Testis (tissue), 2 donors: ENCODE measurements at regions not wholly inside any gene's neighbourhood (a gene's known extent, or its start where the extent isn't known, plus 50 kb on each side); places are given as distances from the start of the nearest gene placed in this dataset.

Experiments used
- DNase-seq: peaks from one replicate; pipeline ENCODE4 v3.0.0-alpha.2; 2019
- H3K27ac ChIP-seq, 2 donors: fragments of 200-600 bp; sonication (generic); one replicate each; pipeline ENCODE4 v1.5.1; 2019
- H3K27me3 ChIP-seq: fragments of 200-600 bp; sonication (generic); one replicate; pipeline ENCODE4 v1.5.1; 2019
- H3K36me3 ChIP-seq: fragments of 200-600 bp; sonication (generic); one replicate; pipeline ENCODE4 v1.5.1; 2017; ENCODE audit warnings: low read depth; ENCODE audit errors: missing control alignments
- H3K4me1 ChIP-seq: fragments of 200-600 bp; sonication (generic); one replicate; pipeline ENCODE4 v1.5.1; 2019
- H3K4me3 ChIP-seq, 2 donors: fragments of 200-600 bp; sonication (generic); one replicate each; pipeline ENCODE4 v1.5.1; 2017 to 2019
- H3K9me3 ChIP-seq: fragments of 200-600 bp; sonication (generic); one replicate; pipeline ENCODE4 v1.5.1; 2017
- CTCF ChIP-seq, 3 experiments: fragments of 450-650 bp in 2 of 3; fragments of 200-600 bp in 1 of 3; sonication (generic) in 1 of 3; IDR thresholded peaks; one replicate each; pipeline ENCODE4 v1.5.1; 2016 to 2019; ENCODE audit warnings: antibody characterized with exemption in 3 of 3, mild to moderate bottlenecking in 2 of 3, moderate library complexity in 1 of 3
- POLR2A ChIP-seq: fragments of 450-650 bp; IDR thresholded peaks from one replicate; pipeline ENCODE4 v1.6.1; 2017; ENCODE audit warnings: antibody characterized with exemption, mild to moderate bottlenecking, moderate library complexity
- WGBS, 2 donors: methylation state at CpG; one replicate each; pipeline ENCODE4 v1.1.5; 2018; 5-methylcytosine and 5-hydroxymethylcytosine counted together
- intact Hi-C: fragments of 100-400 bp; cut with DNase I; formaldehyde crosslinking; loops from one replicate; pipeline ENCODE4 v1.15.1; 2023; ENCODE audit warnings: low total_unique reads

GRCh38 chr9:13513286-13513685 lies 233.8 kb upstream of the MPDZ start:
- no peaks in the 10 kb centered on the region for H3K4me1 ChIP-seq
- no peaks in the 10 kb centered on the region for H3K36me3 ChIP-seq
- intact Hi-C loops, result no loop called here
- no peak overlapping the region for H3K4me3 ChIP-seq
- H3K27ac ChIP-seq, result peak overlapping the region in 1 of 2 donors; percentile 38
- H3K9me3 ChIP-seq, result no peaks in the 10 kb centered on the region
- TF ChIP-seq POLR2A, result no peak
- no peak for TF ChIP-seq CTCF (IDR thresholded peaks at IDR 0.05)
- no peak for DNase-seq
- WGBS, 2 donors, result 30 to 38% methylated on average over 6 of the region's 6 CpGs
- no peaks in the 10 kb centered on the region for H3K27me3 ChIP-seq

GRCh38 chr9:13508681-13509080 lies 229.2 kb upstream of the MPDZ start:
- TF ChIP-seq CTCF (IDR thresholded peaks at IDR 0.05), result no peak
- no peak for TF ChIP-seq POLR2A
- Histone ChIP-seq H3K4me3 (no peak overlapping the region), H3K27ac (no peak overlapping the region), H3K27me3 (no peaks in the 10 kb centered on the region), H3K9me3 (no peaks in the 10 kb centered on the region), H3K4me1 (no peaks in the 10 kb centered on the region), H3K36me3 (no peaks in the 10 kb centered on the region)
- no peak for DNase-seq
- intact Hi-C loops, result no loop called here

- no peak for TF ChIP-seq CTCF (IDR thresholded peaks at IDR 0.05)
- no peak for TF ChIP-seq POLR2A
- Histone ChIP-seq H3K27me3 (no peaks in the 10 kb centered on the region), H3K36me3 (no peaks in the 10 kb centered on the region), H3K4me1 (no peaks in the 10 kb centered on the region), H3K27ac (no peak overlapping the region), H3K9me3 (no peaks in the 10 kb centered on the region), H3K4me3 (no peak overlapping the region)
- intact Hi-C loops, result no loop called here
- no peak for DNase-seq
- WGBS, 2 donors, result 91% methylated on average over 2 of the region's 2 CpGs
Measured at GRCh38 chr9:13508086-13508485, 228.6 kb upstream of the MPDZ start.

GRCh38 chr9:13505797-13506196 lies 226.3 kb upstream of the MPDZ start:
- 84 to 92% methylated on average over 3 of the region's 3 CpGs for WGBS, 2 donors
- Histone ChIP-seq H3K27ac (no peak overlapping the region), H3K27me3 (no peaks in the 10 kb centered on the region), H3K4me3 (no peak overlapping the region), H3K9me3 (no peaks in the 10 kb centered on the region), H3K36me3 (no peaks in the 10 kb centered on the region), H3K4me1 (no peaks in the 10 kb centered on the region)
- intact Hi-C loops, result no loop called here
- TF ChIP-seq CTCF (IDR thresholded peaks at IDR 0.05), result no peak
- no peak for TF ChIP-seq POLR2A
- no peak for DNase-seq

GRCh38 chr9:13503599-13503998 lies 224.1 kb upstream of the MPDZ start:
- H3K27ac ChIP-seq, result no peak overlapping the region
- no peaks in the 10 kb centered on the region for H3K9me3 ChIP-seq
- H3K4me3 ChIP-seq, result no peak overlapping the region
- intact Hi-C loops, result no loop called here
- no peaks in the 10 kb centered on the region for H3K27me3 ChIP-seq
- DNase-seq, result no peak
- no peaks in the 10 kb centered on the region for H3K4me1 ChIP-seq
- TF ChIP-seq CTCF (IDR thresholded peaks at IDR 0.05), result no peak
- no peak for TF ChIP-seq POLR2A
- 82 to 84% methylated on average over 2 of the region's 2 CpGs for WGBS, 2 donors
- no peaks in the 10 kb centered on the region for H3K36me3 ChIP-seq
